ENCODE measurements at regions not wholly inside any gene's neighbourhood (a gene's known extent, or its start where the extent isn't known, plus 50 kb on each side); places are given as distances from the start of the nearest gene placed in this dataset.

DNA sequence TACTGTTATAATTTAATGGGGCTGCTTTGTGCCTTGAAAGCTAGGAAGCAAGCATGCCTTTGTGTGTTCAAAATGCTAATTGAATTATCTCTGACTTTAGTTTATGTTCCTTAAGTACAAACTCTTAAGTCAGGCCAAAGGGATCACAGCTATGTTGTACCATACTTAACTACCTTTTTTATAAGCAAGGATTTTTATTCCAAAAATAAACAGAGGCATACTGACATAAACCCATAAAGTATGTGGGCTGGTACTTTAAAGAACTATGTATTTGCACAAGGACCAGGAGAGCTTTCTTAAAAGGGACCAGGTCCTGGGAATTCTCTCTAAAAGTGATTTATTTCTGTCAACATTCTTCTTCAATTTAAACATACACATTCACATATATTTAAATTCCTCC, 57.8 kb upstream of the HCCS start:
- TF ChIP-seq, protein P1, sequence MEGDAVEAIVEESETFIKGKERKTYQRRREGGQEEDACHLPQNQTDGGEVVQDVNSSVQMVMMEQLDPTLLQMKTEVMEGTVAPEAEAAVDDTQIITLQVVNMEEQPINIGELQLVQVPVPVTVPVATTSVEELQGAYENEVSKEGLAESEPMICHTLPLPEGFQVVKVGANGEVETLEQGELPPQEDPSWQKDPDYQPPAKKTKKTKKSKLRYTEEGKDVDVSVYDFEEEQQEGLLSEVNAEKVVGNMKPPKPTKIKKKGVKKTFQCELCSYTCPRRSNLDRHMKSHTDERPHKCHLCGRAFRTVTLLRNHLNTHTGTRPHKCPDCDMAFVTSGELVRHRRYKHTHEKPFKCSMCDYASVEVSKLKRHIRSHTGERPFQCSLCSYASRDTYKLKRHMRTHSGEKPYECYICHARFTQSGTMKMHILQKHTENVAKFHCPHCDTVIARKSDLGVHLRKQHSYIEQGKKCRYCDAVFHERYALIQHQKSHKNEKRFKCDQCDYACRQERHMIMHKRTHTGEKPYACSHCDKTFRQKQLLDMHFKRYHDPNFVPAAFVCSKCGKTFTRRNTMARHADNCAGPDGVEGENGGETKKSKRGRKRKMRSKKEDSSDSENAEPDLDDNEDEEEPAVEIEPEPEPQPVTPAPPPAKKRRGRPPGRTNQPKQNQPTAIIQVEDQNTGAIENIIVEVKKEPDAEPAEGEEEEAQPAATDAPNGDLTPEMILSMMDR (IDR thresholded peaks at IDR 0.05) = no peak
- no peak for TF ChIP-seq POLR2A (IDR thresholded peaks at IDR 0.05)
- intact Hi-C loops (cut with DNase I) = no loop called here

DNA sequence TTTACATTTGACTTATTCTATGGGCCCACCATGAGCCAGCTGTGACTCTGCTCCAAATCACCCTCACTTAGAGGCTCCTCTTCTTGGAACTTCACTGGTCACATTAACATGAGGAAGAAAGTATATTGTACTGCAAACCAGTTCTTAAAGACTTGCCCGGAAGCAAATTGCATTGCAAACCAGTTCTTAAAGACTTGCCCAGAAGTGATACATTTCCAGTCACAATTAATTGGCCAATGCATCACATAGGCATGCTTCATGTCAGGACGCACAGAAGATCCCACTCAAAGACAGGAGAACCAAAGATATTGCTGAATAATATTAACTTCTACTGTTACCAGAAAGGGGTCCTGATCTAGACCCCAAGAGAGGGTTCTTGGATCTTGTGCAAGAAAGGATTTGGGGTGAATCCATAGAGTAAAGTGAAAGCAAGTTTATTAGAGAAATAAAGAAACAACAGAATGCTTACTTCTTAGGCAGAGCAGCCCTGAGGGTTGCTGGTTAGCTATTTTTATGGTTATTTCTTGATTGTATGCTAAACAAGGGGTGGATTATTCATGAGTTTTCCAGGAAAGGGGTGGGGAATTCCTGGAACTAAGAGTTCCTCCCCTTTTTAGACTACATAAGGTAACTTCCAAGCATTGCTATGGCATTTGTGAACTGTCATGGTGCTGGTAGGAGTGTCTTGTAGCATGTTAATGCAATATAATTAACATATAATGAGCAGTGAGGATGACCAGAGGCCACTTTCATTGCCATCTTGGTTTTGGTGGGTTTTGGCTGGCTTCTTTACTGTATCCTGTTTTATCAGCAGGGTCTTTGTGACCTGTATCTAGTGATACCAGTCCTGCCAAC, 54.6 kb upstream of the HCCS start:
- H3K27me3 ChIP-seq = no peaks in the 10 kb centered on the region
- no peaks in the 10 kb centered on the region for H3K9me3 ChIP-seq

More for the DNA sequence above, 57.8 kb upstream of the HCCS start:
- Histone ChIP-seq H3K4me1 (no peaks in the 10 kb centered on the region), H3K27me3 (no peaks in the 10 kb centered on the region), H3K4me3 (no peak overlapping the region), H3K36me3 (no peaks in the 10 kb centered on the region), H3K9me3 (no peaks in the 10 kb centered on the region), H3K27ac (no peak overlapping the region)
- DNase-seq = no peak

DNA sequence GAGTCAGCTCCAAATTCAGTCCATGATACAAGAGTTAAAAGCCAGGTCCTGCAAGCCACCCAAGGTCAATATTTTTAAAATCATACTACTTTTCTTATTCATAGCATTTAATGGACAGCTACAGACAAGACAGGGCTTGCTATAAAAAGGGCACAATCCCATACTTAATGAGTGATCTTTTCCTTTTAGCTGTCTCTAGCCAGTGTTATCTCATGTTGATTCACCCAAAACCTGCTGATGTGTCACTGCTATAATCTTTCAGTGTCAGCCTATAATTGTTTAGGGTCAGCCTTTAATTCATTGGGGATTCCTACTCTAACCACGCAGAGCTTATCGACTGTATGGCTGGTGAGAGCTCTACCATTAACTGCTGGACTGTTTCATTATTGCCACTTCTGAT, 51.2 kb upstream of the HCCS start:
- 46 to 54% methylated on average over 2 of the region's 2 CpGs for WGBS, 2 donors

More for the DNA sequence above, 54.6 kb upstream of the HCCS start:
- Histone ChIP-seq H3K27ac (no peak overlapping the region), H3K36me3 (no peaks in the 10 kb centered on the region), H3K4me1 (peaks cover 0 to 3% (median 0%) of the 10 kb centered on the region in 3 donors), H3K4me3 (no peak overlapping the region)
- 75 to 100% methylated on average over 1 to 2 of the region's 2 CpGs for WGBS, 2 donors
- TF ChIP-seq, protein P1 (IDR thresholded peaks at IDR 0.05) = no peak
- no peak for TF ChIP-seq POLR2A (IDR thresholded peaks at IDR 0.05)
- DNase-seq = no peak
- intact Hi-C loops (cut with DNase I) = no loop called here

More for the DNA sequence above, 51.2 kb upstream of the HCCS start:
- H3K27ac ChIP-seq = no peak overlapping the region
- DNase-seq = no peak
- peaks cover 0 to 9% (median 0%) of the 10 kb centered on the region in 3 donors for H3K4me1 ChIP-seq
- intact Hi-C loops (cut with DNase I) = no loop called here
- H3K36me3 ChIP-seq = no peaks in the 10 kb centered on the region
- TF ChIP-seq, protein P1 (IDR thresholded peaks at IDR 0.05) = no peak
- TF ChIP-seq POLR2A (IDR thresholded peaks at IDR 0.05) = no peak
- H3K27me3 ChIP-seq = no peaks in the 10 kb centered on the region
- no peaks in the 10 kb centered on the region for H3K9me3 ChIP-seq
- H3K4me3 ChIP-seq = no peak overlapping the region

All from esophagus squamous epithelium (tissue), 5 donors.